CD14-positive monocyte (primary cell): ENCODE measurements at regions not wholly inside any gene's neighbourhood (a gene's known extent, or its start where the extent isn't known, plus 50 kb on each side); places are given as distances from the start of the nearest gene placed in this dataset.

Experiments
- DNase-seq, 3 donors: peaks; one replicate each; pipeline ENCODE4 v3.0.0-alpha.2; 2011 to 2022
- H2AFZ ChIP-seq: 2 replicates; pipeline ENCODE4 v1.6.0; 2012; ENCODE audit warnings: mild to moderate bottlenecking, low read depth, low read length, inconsistent platforms; ENCODE audit not compliant: insufficient read depth, poor library complexity, severe bottlenecking
- H3K27ac ChIP-seq, 2 donors: 1 replicate in 1 of 2; 2 replicates in 1 of 2; pipeline ENCODE4 v1.5.1; 2012 to 2013; ENCODE audit warnings: low read length in 2 of 2, control low read depth in 1 of 2, inconsistent platforms in 1 of 2, low read depth in 1 of 2, mild to moderate bottlenecking in 1 of 2
- H3K27me3 ChIP-seq, 2 donors: one replicate each; pipeline versions ENCODE4 v1.6.0 to v1.6.1; 2011 to 2013; ENCODE audit warnings: low read length in 2 of 2; ENCODE audit not compliant: control insufficient read depth in 2 of 2, insufficient read depth in 2 of 2
- H3K36me3 ChIP-seq, 2 donors: replicated peaks in 1 of 2; 1 replicate in 1 of 2; 2 replicates in 1 of 2; pipeline versions ENCODE4 v1.5.1 to v1.6.1; 2012 to 2013; ENCODE audit warnings: low read length in 2 of 2, control low read depth in 1 of 2, inconsistent platforms in 1 of 2, mild to moderate bottlenecking in 1 of 2; ENCODE audit not compliant: insufficient read depth in 2 of 2, control insufficient read depth in 1 of 2
- H3K4me1 ChIP-seq, 2 donors: 1 replicate in 1 of 2; 2 replicates in 1 of 2; pipeline versions ENCODE4 v1.5.1 to v1.6.1; 2012 to 2013; ENCODE audit warnings: low read length in 2 of 2, control low read depth in 1 of 2, inconsistent platforms in 1 of 2, mild to moderate bottlenecking in 1 of 2, moderate library complexity in 1 of 2; ENCODE audit not compliant: insufficient read depth in 2 of 2, control insufficient read depth in 1 of 2
- H3K4me2 ChIP-seq: replicated peaks from 2 replicates; pipeline ENCODE3; 2012; ENCODE audit warnings: low read length, moderate library complexity, mild to moderate bottlenecking; ENCODE audit not compliant: poor library complexity, severe bottlenecking; ENCODE audit errors: extremely low read depth
- H3K4me3 ChIP-seq, 3 experiments: fragments of 200-600 bp in 1 of 3; sonication (generic) in 1 of 3; replicated peaks in 1 of 3; 1 replicate in 2 of 3; 2 replicates in 1 of 3; pipeline ENCODE4 v1.5.1; 2011 to 2013; ENCODE audit warnings: low read length in 3 of 3, mild to moderate bottlenecking in 3 of 3, control low read depth in 2 of 3, low read depth in 2 of 3, inconsistent platforms in 1 of 3, moderate library complexity in 1 of 3
- H3K79me2 ChIP-seq: 2 replicates; pipeline ENCODE4 v1.6.0; 2012; ENCODE audit warnings: mild to moderate bottlenecking, control low read depth, inconsistent platforms, low read length, moderate library complexity; ENCODE audit not compliant: insufficient read depth
- H3K9ac ChIP-seq: 2 replicates; pipeline ENCODE4 v1.6.0; 2017; ENCODE audit warnings: low read length, mild to moderate bottlenecking; ENCODE audit not compliant: insufficient read depth, poor library complexity, severe bottlenecking
- H3K9me3 ChIP-seq, 2 donors: replicated peaks in 1 of 2; 1 replicate in 1 of 2; 2 replicates in 1 of 2; pipeline versions ENCODE4 v1.5.1 to v1.6.1; 2012 to 2013; ENCODE audit warnings: low read length in 2 of 2, control low read depth in 1 of 2; ENCODE audit not compliant: control insufficient read depth in 1 of 2, insufficient read depth in 1 of 2
- H4K20me1 ChIP-seq: 2 replicates; pipeline ENCODE4 v1.6.0; 2012; ENCODE audit warnings: mild to moderate bottlenecking, low read length, control low read depth, moderate library complexity; ENCODE audit not compliant: insufficient read depth
- H3K27ac Mint-ChIP-seq, 7 donors: one replicate each; pipeline ENCODE4 v1.8.0; 2020; ENCODE audit warnings: mild to moderate bottlenecking in 7 of 7, mixed read lengths in 7 of 7, moderate library complexity in 6 of 7, inconsistent platforms in 2 of 7
- H3K27me3 Mint-ChIP-seq, 3 donors: one replicate each; pipeline ENCODE4 v1.8.0; 2021 to 2022; ENCODE audit warnings: low read depth in 3 of 3, mild to moderate bottlenecking in 3 of 3, mixed read lengths in 3 of 3, moderate library complexity in 3 of 3, inconsistent platforms in 1 of 3
- H3K36me3 Mint-ChIP-seq, 2 donors: one replicate each; pipeline ENCODE4 v1.8.0; 2020; ENCODE audit warnings: mixed read lengths in 2 of 2, inconsistent platforms in 1 of 2, mild to moderate bottlenecking in 1 of 2
- H3K4me1 Mint-ChIP-seq: one replicate; pipeline ENCODE4 v1.8.0; 2020; ENCODE audit warnings: mild to moderate bottlenecking, mixed read lengths
- H3K4me3 Mint-ChIP-seq, 2 donors: one replicate each; pipeline ENCODE4 v1.8.0; 2020; ENCODE audit warnings: mild to moderate bottlenecking in 2 of 2, mixed read lengths in 2 of 2, moderate library complexity in 1 of 2
- H3K9me3 Mint-ChIP-seq, 7 donors: one replicate each; pipeline ENCODE4 v1.8.0; 2020 to 2022; ENCODE audit warnings: mixed read lengths in 7 of 7, mild to moderate bottlenecking in 6 of 7, moderate library complexity in 6 of 7, inconsistent platforms in 2 of 7
- CTCF ChIP-seq: fragments of 200-600 bp; IDR thresholded peaks from one replicate; pipeline ENCODE4 v1.8.0; 2022; ENCODE audit warnings: antibody characterized with exemption, mild to moderate bottlenecking
- WGBS: methylation state at CpG from one replicate; pipeline ENCODE4 v1.1.5; 2013; ENCODE audit warnings: missing lambda C conversion rate; ENCODE audit not compliant: insufficient coverage; 5-methylcytosine and 5-hydroxymethylcytosine counted together
- intact Hi-C, 2 donors: fragments of 100-400 bp; cut with micrococcal nuclease; formaldehyde crosslinking; loops; one replicate each; pipeline versions ENCODE4 v1.15.0 to v1.15.1; 2023

GRCh38 chr1:101532377-101532776 is 295.6 kb downstream of the S1PR1 start:
- peaks cover 0 to 2% (median 0%) of the 10 kb centered on the region in 3 donors for H3K27me3 Mint-ChIP-seq
- H3K27ac Mint-ChIP-seq, result no peak overlapping the region
- Histone ChIP-seq H4K20me1 (no peaks in the 10 kb centered on the region), H3K27ac (no peak overlapping the region), H3K4me1 (no peaks in the 10 kb centered on the region), H3K9ac (no peak overlapping the region), H3K4me2 (no peak overlapping the region), H3K4me3 (no peak overlapping the region), H3K9me3 (no peaks in the 10 kb centered on the region), H3K36me3 (no peaks in the 10 kb centered on the region), H3K27me3 (no peaks in the 10 kb centered on the region), H3K79me2 (no peaks in the 10 kb centered on the region), H2AFZ (no peak overlapping the region)
- intact Hi-C loops, result no loop called here
- no peak overlapping the region for H3K4me3 Mint-ChIP-seq
- no peaks in the 10 kb centered on the region for H3K4me1 Mint-ChIP-seq
- no peak for DNase-seq
- peaks cover 0 to 5% (median 0%) of the 10 kb centered on the region in 7 donors for H3K9me3 Mint-ChIP-seq
- no peaks in the 10 kb centered on the region for H3K36me3 Mint-ChIP-seq
- TF ChIP-seq CTCF, result no peak
- WGBS, result no CpG with 5 or more reads among the region's 1 CpG

- Histone ChIP-seq H3K9ac (no peak overlapping the region), H4K20me1 (no peaks in the 10 kb centered on the region), H3K27me3 (no peaks in the 10 kb centered on the region), H2AFZ (no peak overlapping the region), H3K4me1 (no peaks in the 10 kb centered on the region), H3K79me2 (no peaks in the 10 kb centered on the region), H3K9me3 (no peaks in the 10 kb centered on the region), H3K36me3 (no peaks in the 10 kb centered on the region), H3K27ac (no peak overlapping the region), H3K4me3 (no peak overlapping the region), H3K4me2 (no peak overlapping the region)
- intact Hi-C loops, result no loop called here
- Mint-ChIP-seq H3K27me3 (no peaks in the 10 kb centered on the region), H3K36me3 (no peaks in the 10 kb centered on the region), H3K4me3 (no peak overlapping the region), H3K27ac (no peak overlapping the region), H3K4me1 (no peaks in the 10 kb centered on the region), H3K9me3 (peaks cover 0 to 2% (median 0%) of the 10 kb centered on the region in 7 donors)
- DNase-seq, result no peak
- no CpG with 5 or more reads among the region's 3 CpGs for WGBS
- TF ChIP-seq CTCF, result no peak
Measured at GRCh38 chr1:101540161-101540560, 303.3 kb downstream of the S1PR1 start.
